ENCODE measurements at regions not wholly inside any gene's neighbourhood (a gene's known extent, or its start where the extent isn't known, plus 50 kb on each side); places are given as distances from the start of the nearest gene placed in this dataset.
"Not testable (repeated sequence)": the region's sequence is repeated elsewhere in the genome, so short reads cannot be mapped to it uniquely, and the experiment has no call there.

- TF ChIP-seq CTCF (IDR thresholded peaks at IDR 0.05; ENCODE audit: low read depth, low read length) (no peak), EZH2phosphoT487 (IDR thresholded peaks at IDR 0.05; ENCODE audit: low read depth) (no peak)
- no peak overlapping the region for H2AFZ ChIP-seq (ENCODE audit: low read depth, low read length)
- no peaks in the 10 kb centered on the region for H4K20me1 ChIP-seq (ENCODE audit: insufficient read depth, low read length)
- H3K4me2 ChIP-seq (ENCODE audit: low read length), result no peak overlapping the region
- no peaks in the 10 kb centered on the region for H3K27me3 ChIP-seq (ENCODE audit: low read depth, low read length)
- no peak overlapping the region for H3K27ac ChIP-seq (ENCODE audit: low read length)
- no peaks in the 10 kb centered on the region for H3K4me1 ChIP-seq (ENCODE audit: low read length)
- no peak overlapping the region for H3K4me3 ChIP-seq (ENCODE audit: low read length)
- H3K36me3 ChIP-seq (replicated peaks; ENCODE audit: low read depth, low read length), result no peaks in the 10 kb centered on the region
- no peaks in the 10 kb centered on the region for H3K79me2 ChIP-seq (ENCODE audit: low read length)
- no peak overlapping the region for H3K9ac ChIP-seq (ENCODE audit: low read length)
- no peaks in the 10 kb centered on the region for H3K9me3 ChIP-seq (ENCODE audit: insufficient read depth, low read length)
Observed at GRCh38 chr11:90468923-90469322, 246.1 kb upstream of the CHORDC1 start.

DNA sequence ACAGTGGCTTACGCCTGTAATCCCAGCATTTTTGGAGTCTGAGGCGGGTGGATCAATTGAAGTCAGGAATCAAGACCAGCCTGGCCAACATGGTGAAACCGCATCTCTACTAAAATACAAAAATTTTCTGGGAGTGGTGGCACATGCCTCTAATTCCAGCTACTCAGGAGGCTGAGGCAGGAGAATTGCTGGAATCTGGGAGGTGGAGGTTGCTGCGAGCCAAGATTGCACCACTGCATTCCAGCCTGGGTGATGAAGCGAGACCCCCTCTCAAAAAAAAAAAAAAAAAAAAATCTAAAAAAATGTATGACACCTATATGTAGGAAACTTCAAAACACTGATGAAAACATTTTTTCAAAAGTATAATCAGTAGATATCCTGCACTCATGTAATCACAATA, 242.7 kb upstream of the CHORDC1 start:
- Histone ChIP-seq H3K4me1 (ENCODE audit: low read length) (no peaks in the 10 kb centered on the region), H3K4me2 (ENCODE audit: low read length) (no peak overlapping the region), H4K20me1 (ENCODE audit: insufficient read depth, low read length) (no peaks in the 10 kb centered on the region), H3K4me3 (ENCODE audit: low read length) (no peak overlapping the region), H3K9me3 (ENCODE audit: insufficient read depth, low read length) (no peaks in the 10 kb centered on the region), H2AFZ (ENCODE audit: low read depth, low read length) (no peak overlapping the region), H3K79me2 (ENCODE audit: low read length) (no peaks in the 10 kb centered on the region), H3K27ac (ENCODE audit: low read length) (no peak overlapping the region), H3K9ac (ENCODE audit: low read length) (no peak overlapping the region), H3K27me3 (ENCODE audit: low read depth, low read length) (no peaks in the 10 kb centered on the region), H3K36me3 (replicated peaks; ENCODE audit: low read depth, low read length) (no peaks in the 10 kb centered on the region)
- no peak for TF ChIP-seq EZH2phosphoT487 (IDR thresholded peaks at IDR 0.05; ENCODE audit: low read depth)
- no peak for TF ChIP-seq CTCF (IDR thresholded peaks at IDR 0.05; ENCODE audit: low read depth, low read length)

DNA sequence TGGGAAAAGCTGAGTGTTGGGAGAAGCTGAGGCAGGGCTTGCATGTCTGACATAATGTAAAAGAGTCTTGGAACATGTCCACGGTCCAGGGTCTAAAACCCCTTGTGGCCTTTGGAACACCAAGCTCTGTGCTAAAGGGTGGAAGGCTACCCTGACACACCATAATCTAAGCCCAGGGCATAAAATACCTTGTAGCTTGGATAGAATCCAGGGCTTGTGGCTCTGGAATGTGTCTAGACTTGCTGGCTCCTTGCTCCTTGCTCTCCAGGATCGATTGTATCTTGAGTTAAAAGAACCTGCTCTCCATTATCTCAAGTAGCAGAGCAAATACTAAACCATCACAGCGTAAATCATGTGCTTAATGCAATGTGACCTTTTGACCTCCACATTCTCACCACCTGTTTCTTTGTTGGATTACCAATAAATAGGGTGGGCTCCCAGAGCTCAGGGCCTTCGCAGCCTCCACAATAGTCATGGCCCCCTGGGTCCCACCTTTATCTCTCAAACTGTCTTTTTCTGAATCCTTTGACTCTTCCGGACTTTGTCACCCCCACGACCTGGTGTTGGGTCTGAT, 232.6 kb upstream of the CHORDC1 start:
- not testable (repeated sequence) for H3K4me1 ChIP-seq (ENCODE audit: low read length); H3K4me3 ChIP-seq (ENCODE audit: low read length); H4K20me1 ChIP-seq (ENCODE audit: insufficient read depth, low read length); H3K9ac ChIP-seq (ENCODE audit: low read length); H3K79me2 ChIP-seq (ENCODE audit: low read length); H3K4me2 ChIP-seq (ENCODE audit: low read length); H3K36me3 ChIP-seq (replicated peaks; ENCODE audit: low read depth, low read length); H3K9me3 ChIP-seq (ENCODE audit: insufficient read depth, low read length); H3K27ac ChIP-seq (ENCODE audit: low read length); H2AFZ ChIP-seq (ENCODE audit: low read depth, low read length); H3K27me3 ChIP-seq (ENCODE audit: low read depth, low read length)

- Histone ChIP-seq H3K36me3 (replicated peaks; ENCODE audit: low read depth, low read length) (no peaks in the 10 kb centered on the region), H3K4me3 (ENCODE audit: low read length) (no peak overlapping the region), H3K9ac (ENCODE audit: low read length) (no peak overlapping the region), H4K20me1 (ENCODE audit: insufficient read depth, low read length) (no peaks in the 10 kb centered on the region), H3K27ac (ENCODE audit: low read length) (no peak overlapping the region), H2AFZ (ENCODE audit: low read depth, low read length) (no peak overlapping the region), H3K4me1 (ENCODE audit: low read length) (no peaks in the 10 kb centered on the region), H3K4me2 (ENCODE audit: low read length) (no peak overlapping the region), H3K9me3 (ENCODE audit: insufficient read depth, low read length) (no peaks in the 10 kb centered on the region), H3K27me3 (ENCODE audit: low read depth, low read length) (no peaks in the 10 kb centered on the region), H3K79me2 (ENCODE audit: low read length) (no peaks in the 10 kb centered on the region)
- TF ChIP-seq CTCF (IDR thresholded peaks at IDR 0.05; ENCODE audit: low read depth, low read length) (no peak), EZH2phosphoT487 (IDR thresholded peaks at IDR 0.05; ENCODE audit: low read depth) (no peak)
Observed at GRCh38 chr11:90453525-90453924, 230.7 kb upstream of the CHORDC1 start.

- peaks cover 8% of the 10 kb centered on the region; the same call in 1 of the 2 replicates for H3K4me1 ChIP-seq (ENCODE audit: low read length)
- H2AFZ ChIP-seq (ENCODE audit: low read depth, low read length), result no peak overlapping the region
- H3K4me2 ChIP-seq (ENCODE audit: low read length), result no peak overlapping the region
- H3K27ac ChIP-seq (ENCODE audit: low read length), result no peak overlapping the region
- no peaks in the 10 kb centered on the region for H4K20me1 ChIP-seq (ENCODE audit: insufficient read depth, low read length)
- no peaks in the 10 kb centered on the region for H3K79me2 ChIP-seq (ENCODE audit: low read length)
- H3K36me3 ChIP-seq (replicated peaks; ENCODE audit: low read depth, low read length), result no peaks in the 10 kb centered on the region
- H3K4me3 ChIP-seq (ENCODE audit: low read length), result no peak overlapping the region
- no peaks in the 10 kb centered on the region for H3K9me3 ChIP-seq (ENCODE audit: insufficient read depth, low read length)
- H3K9ac ChIP-seq (ENCODE audit: low read length), result no peak overlapping the region
- no peaks in the 10 kb centered on the region for H3K27me3 ChIP-seq (ENCODE audit: low read depth, low read length)
- TF ChIP-seq EZH2phosphoT487 (IDR thresholded peaks at IDR 0.05; ENCODE audit: low read depth), result no peak
- TF ChIP-seq CTCF (IDR thresholded peaks at IDR 0.05; ENCODE audit: low read depth, low read length), result no peak
Observed at GRCh38 chr11:90449606-90450005, 226.8 kb upstream of the CHORDC1 start.
